Right hindlimb (tissue), 1 donor: ENCODE measurements at regions not wholly inside any gene's neighbourhood (a gene's known extent, or its start where the extent isn't known, plus 50 kb on each side); places are given as distances from the start of the nearest gene placed in this dataset.
"Not testable (repeated sequence)": the region's sequence is repeated elsewhere in the genome, so short reads cannot be mapped to it uniquely, and the experiment has no call there.

Experiments used
- DNase-seq: peaks from one replicate; pipeline ENCODE4 v3.0.0-alpha.2; 2018

DNA sequence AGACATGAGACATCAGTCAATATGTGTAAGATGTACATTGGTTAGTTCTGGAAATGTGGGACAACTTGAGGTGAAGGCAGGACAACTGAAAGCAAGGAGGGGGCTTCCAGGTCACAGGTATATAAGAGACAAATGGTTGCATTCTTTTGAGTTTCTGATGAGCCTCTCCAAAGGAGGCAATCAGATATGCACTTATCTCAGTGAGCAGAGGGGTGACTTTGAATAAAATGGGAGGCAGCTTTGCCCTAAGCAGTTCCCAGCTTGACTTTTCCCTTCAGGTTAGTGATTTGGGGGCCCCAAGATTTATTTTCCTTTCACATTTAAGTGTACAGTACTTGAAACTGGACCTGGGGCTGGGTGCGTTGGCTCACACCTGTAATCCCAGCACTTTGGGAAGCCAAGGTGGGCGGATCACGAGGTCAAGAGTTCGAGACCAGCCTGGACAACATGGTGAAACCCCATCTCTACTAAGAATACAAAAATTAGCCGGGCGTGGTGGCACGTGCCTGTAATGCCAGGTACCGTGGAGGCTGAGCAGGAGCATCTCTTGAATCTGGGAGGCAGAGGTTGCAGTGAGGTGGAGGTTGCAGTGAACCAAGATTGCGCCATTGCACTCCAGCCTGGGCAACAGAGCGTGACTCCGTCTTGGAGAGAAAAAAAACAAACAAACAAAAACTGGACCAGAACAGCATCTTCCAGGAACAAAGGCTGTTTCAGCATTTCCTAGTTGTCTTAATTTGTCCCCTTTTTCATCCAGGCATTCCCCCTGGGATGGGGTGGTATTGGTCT is 130.9 kb upstream of the ZNF746 start:
- DNase-seq = not testable (repeated sequence)

DNA sequence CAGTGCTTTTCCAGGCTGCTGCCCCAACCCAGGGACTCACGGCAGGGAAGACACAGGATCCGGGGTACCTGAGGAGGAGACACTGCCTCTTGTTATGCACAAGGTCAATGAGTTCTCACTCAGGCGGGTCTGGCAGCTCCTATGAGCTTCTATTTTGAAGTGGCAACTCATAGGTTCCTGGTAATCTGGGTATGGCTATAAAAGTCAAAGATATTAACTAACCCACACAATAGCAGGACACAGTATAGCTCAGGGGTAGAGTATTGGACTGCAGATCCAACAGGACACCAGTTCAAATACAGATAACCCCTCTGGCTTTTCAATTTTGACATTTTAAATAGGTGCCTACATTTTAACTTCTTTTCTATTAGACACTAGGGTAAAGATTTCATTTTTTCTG is 130.3 kb upstream of the ZNF746 start:
- DNase-seq = no peak

DNA sequence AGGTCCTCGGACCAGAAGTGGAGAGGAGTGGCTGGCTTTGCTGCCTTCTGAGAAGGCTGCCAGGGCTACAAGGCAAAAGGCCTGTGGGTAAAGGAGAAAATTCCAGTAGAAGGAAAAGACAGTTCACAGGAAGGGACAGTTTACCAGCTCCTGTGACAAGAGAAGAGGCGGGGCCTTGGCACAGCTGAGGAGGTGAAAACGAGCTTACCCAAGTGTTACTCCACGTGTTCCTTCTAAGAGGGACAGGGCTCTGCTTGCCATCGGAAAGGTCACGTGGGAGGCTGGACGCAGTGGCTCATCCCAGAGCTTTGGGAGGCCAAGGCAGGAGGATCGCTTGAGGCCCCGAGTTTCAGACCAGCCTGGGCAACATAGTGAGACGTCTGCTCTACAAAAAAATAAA is 129.4 kb upstream of the ZNF746 start:
- no peak for DNase-seq

DNA sequence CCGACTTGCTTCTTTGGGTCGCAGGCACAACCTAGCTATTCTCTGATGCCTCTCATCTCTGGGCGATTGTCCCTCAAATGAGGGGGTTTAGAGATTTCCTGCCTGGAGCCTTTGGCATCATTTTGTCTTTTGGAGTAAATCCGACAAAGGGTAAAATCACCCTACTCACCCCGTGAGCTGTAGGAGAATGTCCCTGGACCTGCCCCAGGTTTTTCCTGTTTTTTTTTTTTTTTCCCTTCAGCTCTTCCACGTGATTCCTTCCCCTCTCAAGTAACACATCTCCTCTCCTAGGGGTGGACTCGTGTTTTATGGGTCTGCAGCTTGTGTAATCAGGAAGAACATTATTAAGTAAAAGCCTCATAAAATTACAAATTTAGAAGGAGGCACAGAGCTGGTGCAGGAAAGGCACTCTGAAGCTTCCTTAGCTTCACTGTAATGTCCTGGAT is 128.4 kb upstream of the ZNF746 start:
- no peak for DNase-seq

DNA sequence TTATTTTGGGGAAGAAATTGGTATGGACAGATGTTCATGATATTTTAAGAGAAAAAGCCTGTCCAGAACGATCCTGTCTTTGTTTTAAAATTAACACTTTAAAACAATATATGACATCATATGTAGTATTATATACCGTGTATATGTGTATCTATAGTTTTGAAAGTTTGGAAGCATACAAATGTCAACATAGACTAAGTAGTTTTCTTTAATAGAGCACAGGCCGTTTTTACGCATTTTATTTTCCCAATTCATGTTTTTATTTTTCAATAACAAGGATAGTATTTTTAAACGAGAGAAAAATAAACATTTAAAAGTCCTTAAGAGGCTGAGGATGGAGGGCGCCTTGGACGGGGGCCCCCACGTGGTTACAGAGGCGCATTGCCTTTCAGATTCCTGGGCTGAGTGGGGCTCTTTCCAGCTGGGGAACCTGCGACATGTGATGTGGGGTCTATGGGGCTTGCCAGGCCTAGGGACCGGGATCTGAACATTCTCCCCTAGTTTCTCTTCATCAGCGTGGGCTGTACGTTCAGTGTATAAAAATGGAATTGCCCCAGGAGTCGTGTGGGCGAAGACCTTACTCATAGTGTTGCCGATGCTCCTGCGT is 127.8 kb upstream of the ZNF746 start:
- peak; percentile 54 for DNase-seq

DNA sequence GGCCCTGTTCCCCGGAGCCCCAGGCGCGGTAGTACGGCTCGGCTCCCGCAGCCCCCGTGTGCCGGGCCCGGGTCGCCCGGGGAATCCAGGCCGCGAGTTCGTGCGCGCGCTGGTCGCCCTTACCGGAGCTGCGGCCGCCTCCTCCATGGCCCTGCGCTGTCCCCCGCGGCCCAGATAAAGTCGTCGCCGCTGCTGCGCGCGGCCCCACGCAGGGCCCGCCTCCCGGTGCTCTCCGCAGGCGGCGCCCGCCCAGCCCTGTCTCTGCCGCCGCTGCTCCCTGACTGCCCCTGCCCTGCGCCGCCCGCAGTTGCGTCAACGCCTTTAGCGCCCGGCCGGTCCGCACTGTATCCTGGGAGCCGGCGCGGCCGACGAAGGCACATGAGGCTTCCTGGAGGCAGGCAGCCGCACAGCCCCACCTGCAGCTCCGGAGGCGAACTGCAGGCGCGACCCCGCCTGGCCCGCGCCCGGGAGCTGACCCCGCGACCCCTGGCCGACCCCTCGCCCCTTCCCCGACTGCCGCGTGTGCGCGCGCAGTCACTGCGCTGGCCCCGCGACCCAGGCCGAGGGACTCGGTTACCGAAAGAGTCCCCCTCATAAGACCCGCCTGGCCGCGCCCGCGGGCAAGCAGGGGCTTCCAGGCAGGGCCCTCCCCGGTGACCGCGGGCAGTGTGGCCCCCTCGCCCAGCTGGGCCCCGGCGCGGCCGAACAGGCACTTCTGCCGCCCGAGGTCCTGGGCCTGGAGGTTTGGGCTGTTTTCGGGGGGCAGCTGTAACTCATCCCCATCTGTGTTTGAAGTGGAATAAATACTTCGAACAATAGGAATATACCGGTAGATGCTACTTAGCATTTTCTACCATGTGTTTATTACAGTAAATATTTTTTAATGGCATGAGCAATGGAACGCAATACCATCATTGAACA is 127.1 kb upstream of the ZNF746 start:
- peak; percentile 92 for DNase-seq

DNA sequence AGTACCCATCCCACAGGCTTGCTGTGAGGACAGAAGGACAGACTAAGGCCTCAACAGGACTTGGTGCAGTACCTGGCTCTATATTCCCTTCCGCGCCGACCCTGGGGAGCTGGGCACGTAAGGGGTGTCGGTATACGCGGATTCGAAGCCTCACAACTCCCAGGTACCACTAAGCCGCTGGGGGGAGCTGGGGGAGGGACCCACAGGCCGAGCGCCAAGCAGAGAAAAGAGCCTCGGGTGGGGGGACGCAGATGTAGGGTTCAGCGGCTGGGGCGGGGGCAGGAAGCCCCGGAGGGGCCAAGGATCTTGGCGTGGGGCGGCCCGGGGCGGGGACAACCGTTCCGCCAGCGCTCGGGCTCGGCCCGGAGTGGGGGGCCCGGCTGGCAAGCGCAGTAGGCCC is 126.4 kb upstream of the ZNF746 start:
- peak; percentile 46 for DNase-seq

DNA sequence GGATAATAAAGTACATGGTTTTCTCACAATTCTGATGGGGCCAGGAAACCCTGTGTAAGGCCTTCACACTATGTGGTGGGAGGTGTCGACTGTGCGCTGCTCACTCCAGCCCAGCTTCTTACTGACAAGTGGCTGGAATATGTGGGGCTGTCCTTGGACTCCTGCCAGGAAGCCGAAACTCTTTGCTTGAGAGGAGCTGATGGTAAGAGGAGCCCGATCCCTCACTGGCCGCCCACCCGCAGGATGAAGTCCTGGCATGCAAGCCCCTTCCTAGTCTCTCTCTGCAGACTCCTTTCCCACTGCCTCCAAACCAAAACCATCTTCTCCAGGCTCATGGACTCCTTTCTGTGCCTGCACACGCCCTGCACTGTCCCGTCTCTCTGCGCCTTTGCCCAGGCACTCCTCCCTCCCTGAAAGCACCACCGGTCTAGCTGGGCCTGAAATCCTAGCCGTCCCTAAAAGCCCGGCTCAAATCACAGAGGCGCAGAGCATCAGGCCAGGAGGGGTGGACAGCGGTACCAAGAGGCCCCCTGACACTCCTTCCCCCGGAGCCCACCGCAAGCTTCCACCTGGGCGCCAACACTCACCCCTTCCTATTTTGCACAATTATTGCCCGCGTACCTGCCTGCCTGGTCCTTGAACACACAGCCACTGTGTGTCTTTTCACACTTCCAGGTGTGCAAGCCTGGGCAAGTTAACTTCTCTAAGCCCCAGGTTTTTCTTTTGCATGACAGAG is 125.8 kb upstream of the ZNF746 start:
- peak; percentile 71 for DNase-seq

DNA sequence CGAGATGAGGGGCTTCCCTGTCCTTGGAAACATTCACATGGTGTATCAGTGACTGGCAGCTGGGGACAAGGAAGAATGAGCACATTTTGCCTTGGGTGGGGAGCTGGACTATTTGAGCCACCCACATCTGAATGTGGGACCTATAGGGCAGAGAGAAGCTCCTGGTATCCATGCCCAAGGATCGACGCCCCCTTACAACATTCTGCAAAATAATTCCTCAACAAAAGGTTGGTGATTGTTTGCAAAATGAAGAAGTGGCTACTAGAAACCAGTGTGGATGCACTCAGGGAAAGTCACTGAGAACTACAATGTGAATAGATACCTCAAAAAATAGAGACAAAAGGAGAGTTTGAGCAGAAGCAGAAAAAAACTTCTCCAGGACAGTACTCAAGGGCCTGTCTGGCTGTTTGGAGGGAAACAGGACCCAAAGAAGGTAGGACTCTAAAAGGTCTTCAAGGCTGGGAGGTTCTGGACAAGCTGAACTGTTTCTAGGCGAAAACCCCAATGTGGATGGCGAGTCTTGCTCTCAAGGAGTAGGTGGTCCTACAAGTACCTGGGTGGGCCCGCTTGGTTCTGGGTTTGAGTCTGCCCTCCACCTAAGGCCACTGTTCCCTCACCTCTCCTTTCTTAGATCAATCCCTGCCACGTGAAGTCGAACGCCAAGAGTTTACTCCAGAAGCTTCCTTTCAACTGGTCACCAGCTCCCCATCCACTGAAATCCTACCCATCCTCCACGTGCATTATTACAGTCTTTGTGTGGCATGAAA is 125.0 kb upstream of the ZNF746 start:
- no peak for DNase-seq

DNA sequence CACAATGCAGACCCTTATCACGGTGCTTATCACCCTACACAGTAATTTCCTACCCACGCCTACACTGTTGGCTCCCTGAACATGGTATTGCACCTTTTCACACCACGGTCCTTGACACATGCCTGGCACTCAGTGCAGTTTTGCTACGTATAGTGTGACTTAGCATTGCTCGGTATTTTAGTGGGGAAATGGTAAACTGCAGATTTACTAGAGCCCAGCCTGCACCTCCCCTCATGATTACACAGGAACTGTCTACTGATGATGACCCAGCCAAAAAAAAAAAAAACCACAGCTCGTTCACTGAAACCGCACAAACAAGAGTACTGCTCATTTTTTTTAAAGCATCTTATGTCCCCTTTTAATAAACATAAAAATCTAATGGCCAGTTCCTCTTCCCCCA is 124.2 kb upstream of the ZNF746 start:
- no peak for DNase-seq

DNA sequence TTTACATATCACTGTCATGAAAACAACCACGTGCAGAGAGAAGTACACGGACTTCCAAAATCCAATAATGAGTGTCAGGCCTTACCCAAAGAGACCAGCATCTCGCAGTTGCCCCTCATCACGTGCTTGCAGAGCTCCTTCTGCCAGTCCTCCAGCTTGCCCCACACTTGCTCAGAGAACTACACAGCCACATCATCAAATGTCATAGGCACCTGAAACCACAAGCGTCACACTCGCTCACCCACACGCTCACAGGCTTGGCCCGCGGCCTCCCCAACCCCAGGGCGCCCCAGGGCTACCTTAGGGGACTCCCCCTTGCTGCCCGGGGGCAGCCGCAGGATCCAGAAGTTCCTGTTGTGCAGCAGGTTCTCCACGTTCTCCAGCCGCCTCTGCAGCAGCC is 123.4 kb upstream of the ZNF746 start:
- no peak for DNase-seq

DNA sequence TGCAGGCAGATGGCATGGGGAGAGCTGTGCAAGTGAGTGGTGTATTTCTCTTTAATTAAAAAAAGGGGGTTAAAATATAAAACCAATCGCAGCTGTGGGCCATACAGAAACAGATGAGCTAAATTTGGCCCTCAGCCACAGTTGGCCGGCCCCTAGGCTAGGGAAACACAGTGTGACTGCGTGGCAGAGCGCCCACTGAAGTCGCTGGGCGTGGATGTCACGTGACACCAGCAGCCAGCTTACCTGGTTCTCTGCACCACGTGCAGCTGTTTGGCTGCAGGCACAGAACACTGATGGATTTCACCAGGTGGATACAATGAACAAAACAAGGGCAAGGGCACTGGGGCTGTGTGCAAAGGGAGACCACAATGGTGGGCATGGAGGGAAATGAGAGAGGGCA is 119.3 kb upstream of the ZNF746 start:
- no peak for DNase-seq

DNA sequence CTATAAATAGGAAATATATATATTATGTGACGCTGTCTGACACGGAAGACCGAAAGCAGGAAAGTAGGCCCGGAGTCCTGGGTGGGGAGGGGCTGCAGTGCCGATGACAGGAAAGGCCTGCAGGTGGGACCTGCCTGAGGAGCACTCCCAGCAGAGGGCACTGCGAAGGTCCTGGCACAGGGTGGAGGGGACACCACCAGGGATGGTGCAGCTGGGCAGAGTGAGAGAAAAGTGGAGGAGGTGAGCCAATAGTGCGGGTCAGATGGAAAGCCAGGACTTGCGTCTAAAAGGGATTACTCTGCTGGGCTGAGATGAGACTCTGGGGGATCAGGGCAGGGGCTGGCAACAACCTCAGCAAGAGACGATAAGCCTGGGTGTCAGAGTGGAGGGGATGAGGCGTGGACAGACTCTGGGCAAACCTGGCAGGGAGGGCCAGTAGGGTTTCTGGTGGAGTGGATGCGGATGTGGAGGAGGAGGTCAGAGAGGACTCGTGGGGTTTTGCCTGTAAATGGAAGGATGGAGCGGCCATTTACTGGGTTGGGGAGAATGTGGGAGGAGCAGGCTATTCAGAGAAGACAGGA is 118.2 kb upstream of the ZNF746 start:
- DNase-seq = no peak

DNA sequence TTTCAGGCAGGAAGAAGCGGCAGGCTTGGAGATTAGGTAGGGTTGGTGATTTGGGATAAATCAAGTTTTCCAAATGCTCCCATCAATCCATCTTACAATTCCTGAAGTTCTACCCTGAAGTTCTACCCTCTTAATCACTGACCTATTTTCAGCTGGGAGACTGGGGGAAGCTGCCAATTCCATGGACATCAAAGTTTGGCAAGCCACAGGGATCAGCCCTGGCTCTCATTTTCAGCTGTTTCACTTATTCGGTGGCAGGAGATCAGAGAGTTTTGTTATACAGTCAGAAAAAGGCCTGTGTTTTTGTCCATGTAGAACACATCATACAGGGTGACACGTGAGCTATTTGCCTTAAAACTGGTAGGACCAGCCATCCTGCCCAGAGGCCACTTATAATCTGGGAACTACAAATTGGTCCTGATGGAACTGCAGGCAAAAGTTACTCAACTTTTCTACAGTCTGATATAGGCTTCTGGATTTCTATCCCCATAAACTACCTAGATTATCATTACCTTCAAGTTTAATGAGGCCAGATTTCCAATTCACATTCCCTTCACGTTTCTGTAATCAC is 112.9 kb upstream of the ZNF746 start:
- no peak for DNase-seq

DNA sequence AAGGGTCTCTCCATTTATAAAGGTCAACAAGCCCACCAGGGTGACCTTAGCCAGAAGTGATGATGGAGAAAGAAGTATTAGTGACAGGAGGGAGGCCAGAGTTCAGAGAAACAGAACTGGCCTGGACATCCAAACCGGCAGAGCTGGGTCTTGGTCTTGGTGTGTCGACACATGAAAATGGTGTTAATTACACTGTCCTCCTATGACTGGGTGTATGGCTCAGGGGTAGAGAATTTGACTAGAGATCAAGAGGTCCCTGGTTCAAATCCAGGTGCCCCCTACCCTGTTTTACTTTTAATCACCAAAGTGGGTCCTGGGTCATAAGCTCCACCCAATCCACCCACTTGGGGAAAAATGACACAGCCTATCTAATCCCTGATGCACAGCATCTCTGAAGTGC is 110.6 kb upstream of the ZNF746 start:
- DNase-seq = no peak

DNA sequence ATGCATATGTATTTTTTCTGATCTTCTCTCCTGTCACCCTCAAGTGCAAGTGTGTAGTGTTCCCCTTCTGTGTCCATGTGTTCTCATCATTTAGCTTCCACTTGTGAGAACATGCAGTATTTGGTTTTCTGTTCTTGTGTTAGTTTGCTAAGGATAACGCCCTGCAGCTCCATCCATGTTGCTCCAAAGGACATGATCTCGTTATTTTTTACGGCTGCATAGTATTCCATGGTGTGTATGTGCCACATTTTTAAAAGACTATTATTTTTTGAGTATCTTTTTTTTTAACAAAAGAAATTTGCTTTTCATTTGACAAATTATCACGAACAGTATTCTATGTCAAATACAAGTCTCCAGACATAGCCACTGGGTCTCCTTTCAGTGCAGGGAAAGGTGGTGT is 110.1 kb upstream of the ZNF746 start:
- no peak for DNase-seq

DNA sequence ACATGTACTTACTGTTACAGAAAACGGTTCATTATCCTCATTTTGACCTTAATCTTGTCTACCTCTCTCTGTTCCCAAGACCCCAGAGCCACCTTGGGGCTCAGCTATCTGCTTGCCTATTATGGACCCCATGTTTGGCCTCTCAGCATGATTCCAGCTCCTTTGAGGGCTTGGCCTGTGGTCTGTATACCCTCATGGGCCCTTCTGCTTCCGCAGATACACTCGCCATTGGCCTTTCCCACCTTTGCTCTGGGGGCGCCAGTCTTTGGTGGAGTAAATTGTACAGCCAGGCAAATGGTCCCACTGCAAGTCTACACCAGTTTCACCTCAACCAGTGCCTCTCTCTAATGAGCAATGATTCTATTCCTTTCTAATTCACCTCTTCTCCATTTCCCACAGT is 109.2 kb upstream of the ZNF746 start:
- DNase-seq = no peak

DNA sequence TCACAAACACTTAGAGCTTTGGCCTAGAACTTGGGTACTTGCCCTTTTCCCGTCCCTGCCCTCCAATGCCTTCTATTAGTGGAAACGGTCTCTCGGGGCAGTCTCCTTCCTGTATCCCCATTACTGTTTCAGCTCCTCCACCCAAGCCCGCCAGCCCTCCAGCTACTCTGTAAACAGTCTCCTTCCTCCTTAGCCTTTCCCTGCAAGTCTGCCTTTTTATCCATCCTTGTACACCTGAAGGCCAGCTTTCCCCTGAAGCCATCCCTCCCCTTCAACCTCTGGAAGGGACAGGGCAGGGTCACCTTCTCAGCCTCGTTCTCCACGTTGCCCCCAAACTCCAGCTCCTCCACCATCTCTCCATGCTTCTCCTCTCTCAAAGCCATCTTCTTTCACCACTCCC is 108.1 kb upstream of the ZNF746 start:
- no peak for DNase-seq

DNA sequence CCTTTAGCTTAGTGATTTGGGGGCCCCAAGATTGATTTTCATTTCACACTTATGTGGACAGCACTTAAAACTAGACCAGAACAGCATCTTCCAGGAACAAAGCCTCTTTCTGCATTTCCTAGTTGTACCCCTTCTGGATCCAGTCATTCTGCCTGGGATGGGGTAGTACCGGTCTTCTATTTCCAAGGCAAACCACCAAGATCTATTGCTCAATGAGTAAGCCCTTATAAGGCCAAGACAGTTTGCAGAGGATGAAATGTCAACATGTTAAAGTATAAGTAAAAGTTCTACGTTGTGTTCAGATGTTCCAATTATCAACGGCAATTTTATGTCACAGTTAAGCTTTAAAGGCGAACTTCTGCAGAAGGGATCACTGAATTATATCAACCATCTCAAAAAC is 106.9 kb upstream of the ZNF746 start:
- no peak for DNase-seq

DNA sequence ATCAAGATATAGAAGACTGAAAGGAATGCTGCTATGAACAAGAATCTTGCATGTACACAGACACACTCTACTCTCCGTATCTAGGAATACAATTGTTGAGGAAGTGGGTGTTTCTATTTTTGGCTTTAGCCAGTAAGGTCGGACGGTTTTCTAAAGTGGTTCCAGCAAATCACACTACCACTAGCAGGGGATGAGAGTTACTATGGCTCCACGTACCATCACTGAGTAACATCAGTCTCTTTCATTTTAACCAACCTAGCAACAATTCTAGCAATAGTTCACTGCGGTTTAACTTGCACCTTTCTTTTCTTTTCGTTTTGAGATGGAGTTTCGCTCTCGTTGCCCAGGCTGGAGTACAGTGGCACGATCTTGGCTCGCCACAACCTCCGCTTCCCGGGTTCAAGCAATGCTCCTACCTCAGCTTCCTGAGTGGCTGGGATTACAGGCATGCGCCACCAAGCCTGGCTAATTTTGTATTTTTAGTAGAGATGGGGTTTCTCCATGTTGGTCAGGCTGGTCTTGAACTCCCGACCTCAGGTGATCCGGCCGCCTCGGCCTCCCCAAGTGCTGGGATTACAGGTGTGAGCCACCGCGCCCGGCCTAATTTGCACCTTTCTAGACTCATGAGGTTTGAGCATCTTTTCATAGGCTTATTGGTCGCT is 103.2 kb upstream of the ZNF746 start:
- not testable (repeated sequence) for DNase-seq
